SK-N-SH treated with all-trans-retinoic acid at 6 μM for 48 hours (cell line): ENCODE measurements at regions not wholly inside any gene's neighbourhood (a gene's known extent, or its start where the extent isn't known, plus 50 kb on each side); places are given as distances from the start of the nearest gene placed in this dataset.

Experiments
- ATAC-seq: fragments of 200-7000 bp; cut with Tn5 transposase; 3 replicates; pipeline ENCODE4 v1.9.1; 2020; ENCODE audit warnings: mild to moderate bottlenecking, moderate library complexity
- ARNTL ChIP-seq: fragments of 450-650 bp; formaldehyde crosslinking; IDR thresholded peaks from 2 replicates; pipeline ENCODE4 v1.5.0; 2020; ENCODE audit warnings: low read depth, mild to moderate bottlenecking, moderate library complexity, borderline replicate concordance
- BACH2 ChIP-seq: fragments of 250-450 bp; sonication (Bioruptor Pico); IDR thresholded peaks from 2 replicates; pipeline ENCODE4 v1.9.0; 2021; ENCODE audit warnings: mild to moderate bottlenecking, borderline replicate concordance
- CREB5 ChIP-seq: fragments of 250-450 bp; sonication (Bioruptor Pico); IDR thresholded peaks from 2 replicates; pipeline ENCODE4 v1.5.1; 2020; ENCODE audit warnings: low read depth, mild to moderate bottlenecking, moderate library complexity
- CSDC2 ChIP-seq: fragments of 250-450 bp; sonication (Bioruptor Pico); IDR thresholded peaks from 2 replicates; pipeline ENCODE4 v1.5.0; 2020; ENCODE audit warnings: mild to moderate bottlenecking, moderate library complexity
- CSRNP3 ChIP-seq: fragments of 250-450 bp; sonication (Bioruptor Pico); IDR thresholded peaks from 2 replicates; pipeline ENCODE4 v1.5.1; 2021; ENCODE audit warnings: mild to moderate bottlenecking, moderate library complexity
- ESRRG ChIP-seq: fragments of 250-450 bp; sonication (Bioruptor Pico); IDR thresholded peaks from 2 replicates; pipeline ENCODE4 v1.6.1; 2021; ENCODE audit warnings: mild to moderate bottlenecking
- GLIS3 ChIP-seq: fragments of 250-450 bp; sonication (Bioruptor Pico); IDR thresholded peaks from 2 replicates; pipeline ENCODE4 v1.5.0; 2020; ENCODE audit warnings: mild to moderate bottlenecking, moderate library complexity
- ISL1 ChIP-seq: fragments of 250-450 bp; sonication (Bioruptor Pico); IDR thresholded peaks from 2 replicates; pipeline ENCODE4 v2.1.2; 2022; ENCODE audit warnings: mild to moderate bottlenecking, moderate library complexity
- OSR1 ChIP-seq: fragments of 250-450 bp; sonication (Bioruptor Pico); IDR thresholded peaks from 2 replicates; pipeline ENCODE4 v1.8.0; 2022; ENCODE audit warnings: moderate library complexity, mild to moderate bottlenecking, inconsistent platforms
- PATZ1 ChIP-seq: fragments of 250-450 bp; sonication (Bioruptor Pico); IDR thresholded peaks from 2 replicates; pipeline ENCODE4 v1.8.0; 2020; ENCODE audit warnings: mild to moderate bottlenecking, moderate library complexity, borderline replicate concordance
- PPARA ChIP-seq: fragments of 250-450 bp; sonication (Bioruptor Pico); IDR thresholded peaks from 2 replicates; pipeline ENCODE4 v1.5.0; 2020; ENCODE audit warnings: mild to moderate bottlenecking, borderline replicate concordance
- RARB ChIP-seq: fragments of 250-450 bp; sonication (Bioruptor Pico); IDR thresholded peaks from 2 replicates; pipeline ENCODE4 v1.8.0; 2021; ENCODE audit warnings: mild to moderate bottlenecking, moderate library complexity
- SNAI2 ChIP-seq: fragments of 250-450 bp; sonication (Bioruptor Pico); IDR thresholded peaks from 2 replicates; pipeline ENCODE4 v1.5.0; 2020; ENCODE audit warnings: mild to moderate bottlenecking, moderate library complexity
- TCF4 ChIP-seq: fragments of 250-450 bp; sonication (Bioruptor Pico); IDR thresholded peaks from 2 replicates; pipeline ENCODE4 v1.8.0; 2021; ENCODE audit warnings: mild to moderate bottlenecking, moderate library complexity, borderline replicate concordance
- TOX ChIP-seq: fragments of 250-450 bp; sonication (Bioruptor Pico); IDR thresholded peaks from 2 replicates; pipeline ENCODE4 v1.8.0; 2021; ENCODE audit warnings: mild to moderate bottlenecking, moderate library complexity, borderline replicate concordance
- ZC3H10 ChIP-seq: fragments of 250-450 bp; sonication (Bioruptor Pico); IDR thresholded peaks from 2 replicates; pipeline ENCODE4 v1.5.1; 2021; ENCODE audit warnings: mild to moderate bottlenecking, moderate library complexity
- ZFP3 ChIP-seq: fragments of 250-450 bp; sonication (Bioruptor Pico); IDR thresholded peaks from 2 replicates; pipeline ENCODE4 v1.5.0; 2020; ENCODE audit warnings: mild to moderate bottlenecking, moderate library complexity
- ZFP30 ChIP-seq: fragments of 450-650 bp; formaldehyde crosslinking; IDR thresholded peaks from 2 replicates; pipeline ENCODE4 v1.5.0; 2022; ENCODE audit warnings: mild to moderate bottlenecking, moderate library complexity
- ZNF565 ChIP-seq: fragments of 450-650 bp; formaldehyde crosslinking; conservative IDR thresholded peaks from 2 replicates; pipeline ENCODE4 v1.5.0; 2020; ENCODE audit warnings: low read depth, mild to moderate bottlenecking, moderate library complexity
- ZNF70 ChIP-seq: fragments of 450-650 bp; formaldehyde crosslinking; IDR thresholded peaks from 2 replicates; pipeline ENCODE4 v1.5.0; 2020; ENCODE audit warnings: mild to moderate bottlenecking, moderate library complexity
- ZNF8 ChIP-seq: fragments of 450-650 bp; formaldehyde crosslinking; IDR thresholded peaks from 2 replicates; pipeline ENCODE4 v1.5.0; 2020; ENCODE audit warnings: mild to moderate bottlenecking, moderate library complexity
- TF ChIP-seq, protein P1 (sequence below): fragments of 250-450 bp; sonication (Bioruptor Pico); IDR thresholded peaks from 2 replicates; pipeline ENCODE4 v1.8.0; 2021; ENCODE audit warnings: low read depth, mild to moderate bottlenecking, moderate library complexity, borderline replicate concordance

DNA sequence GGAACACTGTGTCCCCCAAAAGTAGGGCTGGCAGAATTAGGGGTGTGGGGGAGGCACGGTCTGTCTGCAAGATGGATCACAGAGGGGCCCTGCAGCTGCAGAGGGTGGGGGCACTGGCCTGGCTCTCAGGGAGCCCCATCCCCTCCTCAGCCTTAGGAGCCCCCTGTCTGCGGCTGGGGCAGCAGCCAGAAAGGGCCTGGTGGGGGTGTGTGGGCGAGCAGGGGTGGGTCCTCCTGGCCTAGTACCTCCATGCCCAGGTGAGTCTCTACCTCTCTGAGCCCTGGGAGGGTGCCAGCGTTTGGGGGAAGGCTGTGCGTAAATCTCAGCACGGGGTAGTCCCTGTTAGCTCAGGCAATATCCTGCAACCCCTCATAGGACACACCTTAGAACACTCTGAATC lies 280.5 kb upstream of the PPP2R2D start:
- TF ChIP-seq RARB (no peak), TCF4 (no peak), ZFP30 (no peak), ESRRG (CRISPR knock-in tag) (no peak), ZC3H10 (CRISPR knock-in tag) (no peak), ARNTL (CRISPR knock-in tag) (no peak), ZNF70 (CRISPR knock-in tag) (no peak), ZNF565 (CRISPR knock-in tag) (no peak), SNAI2 (CRISPR knock-in tag) (no peak), ISL1 (CRISPR knock-in tag) (no peak), ZNF8 (CRISPR knock-in tag) (no peak), BACH2 (no peak)
- no peak for ATAC-seq

GRCh38 chr10:131620904-131621303 lies 279.9 kb upstream of the PPP2R2D start:
- no peak for TF ChIP-seq ZFP3 (CRISPR knock-in tag)
- no peak for TF ChIP-seq ZC3H10 (CRISPR knock-in tag)
- no peak for ATAC-seq

- no peak for ATAC-seq
- TF ChIP-seq ZC3H10 (CRISPR knock-in tag), result no peak
- TF ChIP-seq ISL1 (CRISPR knock-in tag), result no peak
- no peak for TF ChIP-seq CSDC2
- no peak for TF ChIP-seq ZNF565 (CRISPR knock-in tag)
- TF ChIP-seq, protein P1, sequence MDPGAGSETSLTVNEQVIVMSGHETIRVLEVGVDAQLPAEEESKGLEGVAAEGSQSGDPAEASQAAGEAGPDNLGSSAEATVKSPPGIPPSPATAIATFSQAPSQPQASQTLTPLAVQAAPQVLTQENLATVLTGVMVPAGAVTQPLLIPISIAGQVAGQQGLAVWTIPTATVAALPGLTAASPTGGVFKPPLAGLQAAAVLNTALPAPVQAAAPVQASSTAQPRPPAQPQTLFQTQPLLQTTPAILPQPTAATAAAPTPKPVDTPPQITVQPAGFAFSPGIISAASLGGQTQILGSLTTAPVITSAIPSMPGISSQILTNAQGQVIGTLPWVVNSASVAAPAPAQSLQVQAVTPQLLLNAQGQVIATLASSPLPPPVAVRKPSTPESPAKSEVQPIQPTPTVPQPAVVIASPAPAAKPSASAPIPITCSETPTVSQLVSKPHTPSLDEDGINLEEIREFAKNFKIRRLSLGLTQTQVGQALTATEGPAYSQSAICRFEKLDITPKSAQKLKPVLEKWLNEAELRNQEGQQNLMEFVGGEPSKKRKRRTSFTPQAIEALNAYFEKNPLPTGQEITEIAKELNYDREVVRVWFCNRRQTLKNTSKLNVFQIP (CRISPR knock-in tag), result no peak
- TF ChIP-seq PATZ1, result no peak
- no peak for TF ChIP-seq TOX (CRISPR knock-in tag)
- TF ChIP-seq ZNF70 (CRISPR knock-in tag), result no peak
- TF ChIP-seq SNAI2 (CRISPR knock-in tag), result no peak
- no peak for TF ChIP-seq BACH2
- no peak for TF ChIP-seq CREB5 (CRISPR knock-in tag)
- TF ChIP-seq CSRNP3 (CRISPR knock-in tag), result no peak
- TF ChIP-seq GLIS3 (CRISPR knock-in tag), result no peak
- no peak for TF ChIP-seq ARNTL (CRISPR knock-in tag)
- TF ChIP-seq ZNF8 (CRISPR knock-in tag), result no peak
- TF ChIP-seq PPARA, result no peak
Measured at GRCh38 chr10:131621784-131622624, 278.8 kb upstream of the PPP2R2D start.

DNA sequence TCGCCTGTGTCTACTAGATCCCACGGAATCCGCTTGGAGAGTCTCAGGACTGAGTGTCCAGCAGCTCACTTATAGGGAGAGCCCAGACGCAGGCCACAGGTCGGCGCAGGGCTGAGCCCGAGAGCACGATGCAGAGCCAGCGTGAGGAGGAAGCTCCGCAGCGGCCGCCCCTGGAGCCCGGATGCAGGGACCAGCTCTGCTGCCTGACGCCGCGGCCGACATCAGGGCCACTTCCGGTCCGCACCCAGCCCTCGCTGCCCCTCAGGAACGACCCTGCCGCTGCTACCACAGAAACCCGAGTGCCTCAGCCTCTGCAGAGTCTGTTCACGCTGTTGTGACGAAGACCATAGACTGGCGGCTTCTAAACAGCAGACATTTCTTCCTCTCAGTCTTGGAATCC lies 275.8 kb upstream of the PPP2R2D start:
- ATAC-seq, result no peak

More for the DNA sequence above, 275.8 kb upstream of the PPP2R2D start:
- TF ChIP-seq ZFP30, result no peak
- no peak for TF ChIP-seq OSR1 (CRISPR knock-in tag)
- no peak for TF ChIP-seq ZC3H10 (CRISPR knock-in tag)
- TF ChIP-seq ZFP3 (CRISPR knock-in tag), result no peak
- no peak for TF ChIP-seq ZNF8 (CRISPR knock-in tag)
- no peak for TF ChIP-seq CSDC2
